K562 (cell line): ENCODE measurements at regions not wholly inside any gene's neighbourhood (a gene's known extent, or its start where the extent isn't known, plus 50 kb on each side); places are given as distances from the start of the nearest gene placed in this dataset.

Source experiments
- ATAC-seq: fragments of 200-7000 bp; cut with Tn5 transposase; 3 replicates; pipeline ENCODE4 v1.9.1; 2020; ENCODE audit warnings: moderate library complexity
- BruUV-seq: library from RNA; stranded (reverse); fragments of 400-500 nt; replicated peaks from 2 replicates; lab custom pipeline; 2021; lab: Mats Ljungman, UMichigan
- CTCF ChIA-PET: fragments of 300-600 bp; formaldehyde crosslinking; extraction: SDS; loops from one replicate; lab custom pipeline; 2021; ENCODE audit warnings: low intra/inter-chr PET ratio; lab: Yijun Ruan, JAX
- POLR2A ChIA-PET: fragments of 300-600, 350-650 bp; sonication (Branson Sonifier 250); formaldehyde crosslinking; extraction: SDS; loops from one replicate; lab custom pipeline; 2021; ENCODE audit warnings: antibody characterized with exemption, inconsistent platforms; lab: Yijun Ruan, JAX
- DNase-seq, 4 experiments: peaks; one replicate each; pipeline versions ENCODE4 v3.0.0 to v3.0.0-alpha.2; 2011 to 2018; ENCODE audit warnings: low spot score in 3 of 4, mixed read lengths in 3 of 4; ENCODE audit errors: extremely low read depth in 1 of 4
- FAIRE-seq: peaks from 2 replicates; lab custom pipeline; 2011; peaks lifted over from hg19 to GRCh38; lab: Jason Lieb, UNC
- H2AFZ ChIP-seq: 2 replicates; pipeline ENCODE4 v1.6.0; 2011; ENCODE audit warnings: low read depth, low read length, control low read depth, inconsistent platforms
- H3K27ac ChIP-seq: fragments of 200-600 bp; 3 replicates; pipeline ENCODE4 v1.8.0; 2011; ENCODE audit warnings: low read depth, mild to moderate bottlenecking, control low read depth, inconsistent platforms, low read length, moderate library complexity, mixed read lengths; ENCODE audit errors: extremely low read depth
- H3K27me3 ChIP-seq, 2 experiments: fragments of 300-600 bp in 1 of 2; 2 replicates in 1 of 2; 3 replicates in 1 of 2; pipeline versions ENCODE4 v1.6.0 to v1.8.0; 2011; ENCODE audit warnings: inconsistent platforms in 2 of 2, low read length in 2 of 2, mild to moderate bottlenecking in 1 of 2, mixed read lengths in 1 of 2, moderate library complexity in 1 of 2; ENCODE audit not compliant: control insufficient read depth in 2 of 2, insufficient read depth in 2 of 2
- H3K36me3 ChIP-seq: fragments of 300-600 bp; 3 replicates; pipeline ENCODE4 v1.8.0; 2011; ENCODE audit warnings: mild to moderate bottlenecking, low read length, inconsistent platforms; ENCODE audit not compliant: control insufficient read depth, insufficient read depth
- H3K4me1 ChIP-seq, 2 experiments: fragments of 200-600 bp in 1 of 2; replicated peaks in 1 of 2; 2 replicates in 1 of 2; 3 replicates in 1 of 2; pipeline versions ENCODE4 v1.5.1 to v1.8.0; 2011; ENCODE audit warnings: inconsistent platforms in 2 of 2, low read length in 2 of 2, mild to moderate bottlenecking in 1 of 2, mixed read lengths in 1 of 2, moderate library complexity in 1 of 2; ENCODE audit not compliant: control insufficient read depth in 2 of 2, insufficient read depth in 2 of 2
- H3K4me2 ChIP-seq: 2 replicates; pipeline ENCODE4 v1.6.1; 2011; ENCODE audit warnings: low read length, control low read depth, inconsistent platforms, mixed read lengths; ENCODE audit not compliant: insufficient read depth
- H3K4me3 ChIP-seq: fragments of 200-600 bp; sonication (generic), shearing (Covaris generic); 2 replicates; pipeline ENCODE4 v1.5.1; 2016; ENCODE audit warnings: control low read depth, inconsistent platforms
- H3K79me2 ChIP-seq: fragments of 200-600 bp; 3 replicates; pipeline ENCODE4 v1.8.0; 2011; ENCODE audit warnings: low read length, inconsistent platforms; ENCODE audit not compliant: control insufficient read depth, insufficient read depth
- H3K9ac ChIP-seq, 2 experiments: 2 replicates each; pipeline versions ENCODE4 v1.6.0 to v1.6.1; 2011; ENCODE audit warnings: low read depth in 2 of 2, low read length in 2 of 2, control low read depth in 1 of 2, inconsistent platforms in 1 of 2, mild to moderate bottlenecking in 1 of 2, mixed read lengths in 1 of 2; ENCODE audit not compliant: insufficient read depth in 1 of 2
- H3K9me1 ChIP-seq: one replicate; pipeline ENCODE4 v1.6.0; 2011; ENCODE audit warnings: inconsistent platforms, mild to moderate bottlenecking, low read length, moderate library complexity; ENCODE audit not compliant: control insufficient read depth, insufficient read depth
- H3K9me3 ChIP-seq: replicated peaks from 2 replicates; pipeline ENCODE4 v1.5.1; 2011; ENCODE audit warnings: low read depth, low read length, inconsistent platforms; ENCODE audit not compliant: control insufficient read depth, insufficient read depth
- H4K20me1 ChIP-seq: replicated peaks from 2 replicates; pipeline ENCODE4 v1.6.1; 2011; ENCODE audit warnings: low read length, inconsistent platforms, mixed read lengths; ENCODE audit not compliant: control insufficient read depth, insufficient read depth
- BCLAF1 ChIP-seq, 2 experiments: fragments of 450-650 bp in 1 of 2; IDR thresholded peaks; 2 replicates each; pipeline ENCODE4 v1.6.1; 2011 to 2017; ENCODE audit warnings: low read depth in 2 of 2, antibody characterized with exemption in 1 of 2, borderline replicate concordance in 1 of 2, low read length in 1 of 2, mild to moderate bottlenecking in 1 of 2, mixed read lengths in 1 of 2; ENCODE audit not compliant: control insufficient read depth in 1 of 2
- BCOR ChIP-seq: fragments of 450-650 bp; IDR thresholded peaks from 2 replicates; pipeline ENCODE4 v1.6.1; 2016
- BDP1 ChIP-seq: IDR thresholded peaks from 3 replicates; pipeline ENCODE4 v1.6.1; 2011; ENCODE audit not compliant: insufficient read length, insufficient read depth
- CREM ChIP-seq: IDR thresholded peaks from 2 replicates; pipeline ENCODE4 v1.6.1; 2014; ENCODE audit warnings: antibody characterized with exemption, low read depth
- E2F6 ChIP-seq, 2 experiments: IDR thresholded peaks; 2 replicates each; pipeline ENCODE4 v1.6.1; 2011; ENCODE audit warnings: borderline replicate concordance in 1 of 2, control low read depth in 1 of 2, low read depth in 1 of 2, low read length in 1 of 2, mild to moderate bottlenecking in 1 of 2, mixed read lengths in 1 of 2, moderate library complexity in 1 of 2; ENCODE audit not compliant: insufficient read depth in 1 of 2, insufficient read length in 1 of 2, poor library complexity in 1 of 2, severe bottlenecking in 1 of 2; ENCODE audit errors: extremely low read depth in 1 of 2
- FUS ChIP-seq: fragments of 200-400 bp; formaldehyde crosslinking; optimal IDR thresholded peaks from 2 replicates; pipeline ENCODE3; 2017; ENCODE audit warnings: low read depth, low read length
- MBD2 ChIP-seq: sonication (generic); IDR thresholded peaks from 2 replicates; pipeline ENCODE4 v1.6.1; 2016; ENCODE audit warnings: low read depth, borderline replicate concordance
- MYBL2 ChIP-seq, 2 experiments: fragments of 450-650 bp in 1 of 2; sonication (generic) in 1 of 2; formaldehyde crosslinking in 1 of 2; IDR thresholded peaks; 2 replicates each; pipeline versions ENCODE4 v1.6.1 to v1.8.1; 2017 to 2022; ENCODE audit warnings: borderline replicate concordance in 1 of 2, inconsistent platforms in 1 of 2, low read depth in 1 of 2, mild to moderate bottlenecking in 1 of 2, missing genetic modification reagents in 1 of 2, moderate library complexity in 1 of 2
- MYC ChIP-seq, 2 experiments: fragments of 250-450 bp in 1 of 2; sonication (Bioruptor Pico) in 1 of 2; IDR thresholded peaks; 2 replicates each; pipeline versions ENCODE4 v1.5.1 to v1.6.1; 2012 to 2021; ENCODE audit warnings: low read depth in 2 of 2, borderline replicate concordance in 1 of 2, improper control_type of control experiment in 1 of 2, low read length in 1 of 2, mild to moderate bottlenecking in 1 of 2, moderate library complexity in 1 of 2
- THRAP3 ChIP-seq: fragments of 450-650 bp; IDR thresholded peaks from 2 replicates; pipeline ENCODE4 v1.6.1; 2016; ENCODE audit warnings: mild to moderate bottlenecking, inconsistent platforms, borderline replicate concordance
- U2AF1 ChIP-seq: fragments of 200-400 bp; formaldehyde crosslinking; optimal IDR thresholded peaks from 2 replicates; pipeline ENCODE3; 2017; ENCODE audit warnings: mild to moderate bottlenecking, low read depth, low read length, moderate library complexity
- ZBTB1 ChIP-seq: sonication (generic); formaldehyde crosslinking; IDR thresholded peaks from 2 replicates; pipeline ENCODE4 v1.8.1; 2023; ENCODE audit warnings: missing genetic modification reagents, low read depth, mild to moderate bottlenecking, borderline replicate concordance
- ZBTB2 ChIP-seq: fragments of 450-650 bp; IDR thresholded peaks from 2 replicates; pipeline ENCODE4 v1.6.1; 2016; ENCODE audit warnings: antibody characterized with exemption
- ZNF583 ChIP-seq: fragments of 250-450 bp; sonication (Bioruptor Pico); IDR thresholded peaks from 2 replicates; pipeline ENCODE4 v1.4.0; 2020
- ZNF75A ChIP-seq: fragments of 450-650 bp; formaldehyde crosslinking; IDR thresholded peaks from 2 replicates; pipeline ENCODE4 v1.4.0; 2020; ENCODE audit warnings: mild to moderate bottlenecking
- ZNF785 ChIP-seq: fragments of 250-450 bp; sonication (Bioruptor Pico); IDR thresholded peaks from 2 replicates; pipeline ENCODE4 v1.4.0; 2020; ENCODE audit warnings: mild to moderate bottlenecking
- ZNF79 ChIP-seq: fragments of 250-450 bp; sonication (Bioruptor Pico); IDR thresholded peaks from 2 replicates; pipeline ENCODE4 v1.4.0; 2020; ENCODE audit warnings: low read depth, mild to moderate bottlenecking, moderate library complexity
- ZSCAN32 ChIP-seq: fragments of 450-650 bp; formaldehyde crosslinking; IDR thresholded peaks from 2 replicates; pipeline ENCODE4 v1.4.0; 2020; ENCODE audit warnings: mild to moderate bottlenecking, moderate library complexity
- WGBS: fragments of 100-300 bp; shearing (Covaris generic); methylation state at CpG from one replicate; pipeline ENCODE4 v1.1.6; 2016; ENCODE audit warnings: low coverage, mixed read lengths; ENCODE audit not compliant: insufficient coverage; ENCODE audit errors: missing lambda C conversion rate; 5-methylcytosine and 5-hydroxymethylcytosine counted together
- in situ Hi-C: fragments of 300-500 bp; cut with MboI; formaldehyde crosslinking; loops from 4 replicates; pipeline ENCODE4 v1.15.0; 2018; ENCODE audit warnings: inconsistent platforms, mixed read lengths
- intact Hi-C: fragments of 100-400 bp; cut with micrococcal nuclease; formaldehyde crosslinking; loops from 2 replicates; pipeline ENCODE4 v1.14.2; 2022

GRCh38 chr17:5635949-5636348 is 51.6 kb upstream of the NLRP1 start:
- Histone ChIP-seq H4K20me1 (no peaks in the 10 kb centered on the region), H3K27me3 (peaks cover under 1 to 28% of the 10 kb centered on the region in 2 experiments; a peak in 4 of 5 replicates), H3K79me2 (no peaks in the 10 kb centered on the region), H3K4me2 (no peak overlapping the region), H3K36me3 (no peaks in the 10 kb centered on the region), H3K9me1 (no peaks in the 10 kb centered on the region), H3K9ac (no peak overlapping the region), H3K4me3 (no peak overlapping the region), H3K9me3 (no peaks in the 10 kb centered on the region), H2AFZ (no peak overlapping the region), H3K27ac (no peak overlapping the region), H3K4me1 (no peaks in the 10 kb centered on the region)
- ATAC-seq (no peak), DNase-seq (no peak), FAIRE-seq (no peak)
- 0% methylated on average over 3 of the region's 3 CpGs for WGBS
- intact Hi-C loops: no loop called here
- in situ Hi-C loops: no loop called here
- BruUV-seq: no TSS peak
- CTCF ChIA-PET: no interaction called here
- POLR2A ChIA-PET: interaction anchor here (1.5 kb wide), 1 partner anchor 21 kb away, joined by 6 read pairs; no protein-coding TSS in a partner anchor
- TF ChIP-seq FUS (no peak), E2F6 (IDR thresholded peaks at IDR 0.05; ENCODE audit: borderline replicate concordance in 1 of 2, extremely low read depth in 1 of 2, insufficient read depth in 1 of 2, insufficient read length in 1 of 2, low read depth in 1 of 2, low read length in 1 of 2, poor library complexity in 1 of 2, severe bottlenecking in 1 of 2) (no peak), MYBL2 (IDR thresholded peaks at IDR 0.05; ENCODE audit: low read depth) (no peak), MYBL2 (CRISPR knock-in tag; IDR thresholded peaks at IDR 0.05; ENCODE audit: borderline replicate concordance) (no peak), THRAP3 (no peak), U2AF1 (no peak), CREM (no peak), ZNF583 (CRISPR knock-in tag) (no peak), MYC (IDR thresholded peaks at IDR 0.05; ENCODE audit: low read depth, low read length) (no peak), MYC (CRISPR knock-in tag; IDR thresholded peaks at IDR 0.05; ENCODE audit: borderline replicate concordance, low read depth) (no peak), BCOR (no peak), MBD2 (no peak), ZNF79 (CRISPR knock-in tag) (no peak), ZSCAN32 (no peak), BCLAF1 (IDR thresholded peaks at IDR 0.05; ENCODE audit: borderline replicate concordance in 1 of 2, control insufficient read depth in 1 of 2, low read depth in 2 of 2, low read length in 1 of 2) (no peak), ZNF785 (CRISPR knock-in tag) (no peak), ZBTB1 (CRISPR knock-in tag) (no peak), BDP1 (no peak), ZNF75A (no peak), ZBTB2 (no peak)
